Muscle of arm (tissue), 1 donor: ENCODE measurements at regions not wholly inside any gene's neighbourhood (a gene's known extent, or its start where the extent isn't known, plus 50 kb on each side); places are given as distances from the start of the nearest gene placed in this dataset.
"Not testable (repeated sequence)": the region's sequence is repeated elsewhere in the genome, so short reads cannot be mapped to it uniquely, and the experiment has no call there.

Source experiments
- DNase-seq: peaks from one replicate; pipeline ENCODE4 v3.0.0-alpha.2; 2013

GRCh38 chr7:114181280-114181679 is 233.3 kb upstream of the FOXP2 start:
- no peak for DNase-seq

GRCh38 chr7:114180556-114181266 is 233.9 kb upstream of the FOXP2 start:
- no peak for DNase-seq

GRCh38 chr7:114175125-114175524 is 239.5 kb upstream of the FOXP2 start:
- no peak for DNase-seq

GRCh38 chr7:114173170-114173890 is 241.3 kb upstream of the FOXP2 start:
- no peak for DNase-seq

- DNase-seq: not testable (repeated sequence)
Observed at GRCh38 chr7:114169389-114169788, 245.2 kb upstream of the FOXP2 start.

- no peak for DNase-seq
Observed at GRCh38 chr7:114160925-114161324, 242.1 kb upstream of the PPP1R3A start.

- no peak for DNase-seq
Observed at GRCh38 chr7:114158854-114159253, 240.0 kb upstream of the PPP1R3A start.

GRCh38 chr7:114158275-114158674 is 239.5 kb upstream of the PPP1R3A start:
- no peak for DNase-seq

GRCh38 chr7:114156178-114156577 is 237.4 kb upstream of the PPP1R3A start:
- DNase-seq: no peak

GRCh38 chr7:114155116-114156110 is 236.6 kb upstream of the PPP1R3A start:
- DNase-seq: no peak

- no peak for DNase-seq
Observed at GRCh38 chr7:114153700-114154099, 234.9 kb upstream of the PPP1R3A start.

GRCh38 chr7:114152314-114152938 is 233.6 kb upstream of the PPP1R3A start:
- no peak for DNase-seq

- no peak for DNase-seq
Observed at GRCh38 chr7:114151777-114152176, 233.0 kb upstream of the PPP1R3A start.

- no peak for DNase-seq
Observed at GRCh38 chr7:114150689-114151088, 231.9 kb upstream of the PPP1R3A start.

GRCh38 chr7:114148779-114149178 is 230.0 kb upstream of the PPP1R3A start:
- no peak for DNase-seq

GRCh38 chr7:114141415-114141814 is 222.6 kb upstream of the PPP1R3A start:
- no peak for DNase-seq

- no peak for DNase-seq
Observed at GRCh38 chr7:114140561-114140960, 221.8 kb upstream of the PPP1R3A start.

GRCh38 chr7:114139690-114140089 is 220.9 kb upstream of the PPP1R3A start:
- not testable (repeated sequence) for DNase-seq

- DNase-seq: no peak
Observed at GRCh38 chr7:114138587-114138986, 219.8 kb upstream of the PPP1R3A start.

- no peak for DNase-seq
Observed at GRCh38 chr7:114133717-114134116, 214.9 kb upstream of the PPP1R3A start.

GRCh38 chr7:114130866-114131265 is 212.1 kb upstream of the PPP1R3A start:
- no peak for DNase-seq

GRCh38 chr7:114128880-114129279 is 210.1 kb upstream of the PPP1R3A start:
- no peak for DNase-seq
